ENCODE measurements at regions not wholly inside any gene's neighbourhood (a gene's known extent, or its start where the extent isn't known, plus 50 kb on each side); places are given as distances from the start of the nearest gene placed in this dataset.
A peak's percentile ranks its signal among the peaks of the same experiment; 100 is the strongest.
"Not testable (repeated sequence)": the region's sequence is repeated elsewhere in the genome, so short reads cannot be mapped to it uniquely, and the experiment has no call there.

DNA sequence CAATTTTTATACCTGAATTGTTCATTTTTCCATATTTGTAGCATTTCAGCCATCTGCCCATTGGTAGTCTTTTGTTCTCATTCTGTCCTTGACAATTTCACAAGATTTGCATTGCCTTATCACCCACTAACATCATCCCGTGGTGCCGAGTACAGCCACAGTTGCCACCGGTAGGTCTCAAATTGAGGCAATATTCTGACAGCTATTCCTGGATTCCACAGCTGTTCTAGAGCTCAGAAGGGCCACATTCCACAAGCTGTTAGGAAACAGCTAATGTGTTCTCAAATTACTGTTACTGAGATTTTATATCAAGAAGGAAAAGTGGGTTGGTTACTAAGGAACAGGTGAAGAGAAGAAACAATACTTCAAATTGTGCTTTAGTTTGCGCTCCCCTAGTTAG, 178.8 kb downstream of the RPRM start:
- no peak for DNase-seq

DNA sequence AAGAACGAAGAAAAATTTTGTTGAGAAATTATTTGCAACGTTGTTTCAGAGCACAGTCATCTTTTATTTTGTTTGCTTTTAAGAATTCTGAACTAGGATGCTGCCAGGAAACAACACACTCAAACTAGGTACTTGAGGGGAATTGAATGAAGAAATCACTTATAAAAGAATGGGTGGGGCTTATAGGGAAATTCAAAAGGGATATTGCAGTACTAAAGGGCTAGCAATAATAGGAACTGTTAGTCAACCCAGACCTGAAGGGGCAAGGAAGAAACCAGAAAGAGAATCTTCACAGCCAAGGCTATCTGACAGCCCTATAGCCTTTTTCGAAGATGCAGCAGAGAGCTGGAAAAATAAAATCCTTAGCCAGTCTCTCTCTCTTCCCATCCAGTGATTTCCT, 179.3 kb downstream of the RPRM start:
- DNase-seq: no peak

DNA sequence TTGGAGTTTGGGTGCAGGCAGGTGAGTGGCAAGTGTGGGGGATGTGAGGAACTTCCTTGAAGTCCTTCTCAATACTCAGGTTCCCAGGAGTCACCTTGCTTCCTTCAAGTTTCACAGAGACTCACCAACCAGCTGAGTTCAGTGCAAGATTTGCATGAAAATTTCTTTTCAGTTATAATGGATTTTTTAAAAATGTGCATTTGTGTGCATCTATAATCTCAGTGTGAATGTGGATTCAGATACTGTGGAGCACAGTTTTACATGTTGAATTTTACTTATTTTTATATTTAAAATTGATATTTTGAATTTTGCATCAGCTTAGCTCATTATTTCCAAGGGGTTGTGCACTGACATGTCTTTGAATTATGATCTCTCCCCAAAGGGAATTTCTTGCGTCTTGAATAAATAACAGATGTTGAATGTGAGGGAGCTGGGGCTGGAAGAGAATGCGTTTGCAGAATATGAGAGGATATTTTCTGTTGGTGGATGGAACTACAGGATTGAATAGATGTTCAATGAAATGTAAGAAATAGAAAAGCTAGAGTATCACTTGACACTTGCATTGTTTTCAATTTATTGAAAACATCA, 184.3 kb downstream of the RPRM start:
- DNase-seq: no peak

- no peak for DNase-seq
Measured at GRCh38 chr2:153291718-153292117, 186.8 kb downstream of the RPRM start.

GRCh38 chr2:153287109-153287801, 191.3 kb downstream of the RPRM start:
- DNase-seq: peak; percentile 11

- DNase-seq: no peak
Measured at GRCh38 chr2:153268941-153269461, 209.6 kb downstream of the RPRM start.

DNA sequence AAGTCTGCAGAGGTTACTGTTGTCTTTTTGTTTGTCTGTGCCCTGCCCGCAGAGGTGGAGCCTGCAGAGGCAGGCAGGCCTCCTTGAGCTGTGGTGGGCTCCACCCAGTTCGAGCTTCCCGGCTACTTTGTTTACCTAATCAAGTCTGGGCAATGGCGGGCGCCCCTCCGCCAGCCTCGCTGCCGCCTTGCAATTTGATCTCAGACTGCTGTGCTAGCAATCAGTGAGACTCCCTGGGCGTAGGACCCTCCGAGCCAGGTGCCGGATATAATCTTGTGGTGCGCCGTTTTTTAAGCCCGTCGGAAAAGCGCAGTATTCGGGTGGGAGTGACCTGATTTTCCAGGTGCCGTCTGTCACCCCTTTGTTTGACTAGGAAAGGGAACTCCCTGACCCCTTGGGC, 221.7 kb downstream of the RPRM start:
- DNase-seq: not testable (repeated sequence)

- not testable (repeated sequence) for DNase-seq
Measured at GRCh38 chr2:153246636-153247035, 231.9 kb downstream of the RPRM start.

DNA sequence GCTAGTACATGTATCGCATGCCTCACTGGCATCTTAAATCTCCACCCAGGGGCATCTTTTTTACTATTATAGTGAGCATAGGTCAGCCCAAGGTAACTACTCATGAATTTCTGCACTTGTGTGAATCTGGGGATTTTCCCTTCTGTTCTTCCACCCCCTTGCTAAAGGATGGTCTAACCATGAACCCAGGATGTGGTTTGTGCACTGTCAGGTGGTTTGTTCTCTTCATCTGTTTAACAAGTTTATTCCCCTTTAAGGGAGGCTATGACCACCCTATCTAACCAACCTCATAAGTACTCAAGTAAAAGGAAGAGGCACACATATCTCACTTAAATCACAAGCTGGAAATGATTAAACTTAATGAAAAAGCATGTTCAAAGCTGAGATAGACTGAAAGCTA, 243.0 kb downstream of the RPRM start:
- DNase-seq: peak; percentile 6

DNA sequence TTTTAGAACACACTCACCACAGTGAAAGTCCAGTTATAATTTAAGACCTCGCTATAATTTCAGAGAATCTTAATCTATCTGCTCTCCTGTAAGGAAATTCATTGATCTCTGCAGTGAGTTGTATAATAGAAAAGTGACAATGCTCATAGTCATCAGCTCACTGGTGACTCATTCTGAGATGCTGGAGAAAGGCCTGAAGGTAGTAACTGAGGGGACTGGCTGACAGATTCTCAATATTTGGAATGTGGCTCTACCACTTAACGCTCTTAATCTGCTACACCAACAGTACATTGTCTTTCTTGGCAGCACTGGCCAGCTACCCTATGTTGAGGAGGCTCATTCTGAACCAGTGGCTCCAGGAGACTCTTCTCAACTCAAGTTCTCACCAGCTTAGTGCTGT, 246.1 kb downstream of the RPRM start:
- DNase-seq: no peak

GRCh38 chr2:153230977-153231376, 247.6 kb downstream of the RPRM start:
- DNase-seq: no peak

DNA sequence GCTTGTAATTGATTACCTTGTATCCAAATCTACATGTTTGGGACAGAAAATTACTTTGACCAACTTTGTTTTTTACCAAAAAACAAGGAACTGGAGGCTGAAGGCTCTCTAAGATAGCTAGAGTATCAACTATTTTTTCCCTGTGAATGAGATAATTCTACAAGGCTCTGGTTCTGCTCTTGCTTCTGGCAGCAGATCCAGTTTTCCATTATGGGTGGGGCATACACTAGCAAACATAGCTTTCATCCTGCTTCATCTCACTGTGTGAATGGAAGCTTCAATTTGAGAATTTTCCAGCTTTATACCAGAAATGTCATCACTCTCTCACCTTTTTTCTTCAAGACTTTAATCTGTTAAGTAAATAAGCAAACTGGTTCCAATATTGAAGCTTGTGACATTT, 249.7 kb downstream of the RPRM start:
- no peak for DNase-seq

DNA sequence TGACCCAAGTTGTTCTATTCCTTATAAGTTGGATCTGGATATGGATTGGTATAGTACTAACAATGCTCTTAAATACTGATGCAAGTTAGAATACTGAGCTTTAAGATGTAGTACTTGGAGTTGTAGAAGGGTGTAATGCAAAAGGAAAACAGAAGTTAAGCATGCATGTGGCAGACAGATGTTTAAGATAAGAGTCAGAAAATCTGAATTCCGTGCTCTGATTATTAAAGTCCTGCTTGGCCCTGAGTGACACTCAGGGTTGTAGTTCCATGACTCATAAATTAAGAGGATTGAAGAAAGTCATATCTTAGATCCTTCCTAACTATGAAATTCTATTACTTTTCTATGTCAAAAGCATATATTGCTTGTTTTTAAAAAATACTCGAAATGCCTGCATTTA, 250.6 kb downstream of the RPRM start:
- DNase-seq: no peak

GRCh38 chr2:153222231-153223165, 256.1 kb downstream of the RPRM start:
- DNase-seq: no peak

DNA sequence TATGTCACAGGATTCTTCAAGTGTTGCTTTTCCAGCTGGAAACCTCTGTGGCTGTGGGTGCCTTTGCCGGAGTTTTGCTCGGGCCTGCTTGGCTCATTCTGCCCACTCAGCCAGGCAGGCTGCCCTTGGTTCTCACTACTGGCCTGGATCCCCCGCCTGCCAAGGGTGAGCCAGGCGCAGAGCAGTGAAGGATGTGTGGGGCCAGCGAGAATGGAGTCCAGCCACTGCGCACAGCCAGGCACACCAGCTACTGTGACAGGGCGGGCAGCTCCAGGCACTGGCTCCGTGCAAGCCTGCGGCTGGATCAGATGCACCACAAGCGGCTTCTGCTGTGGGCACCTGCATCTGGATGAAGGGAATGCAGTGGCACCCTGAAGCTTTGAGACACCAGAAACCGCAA, 257.1 kb downstream of the RPRM start:
- no peak for DNase-seq

- DNase-seq: no peak
Measured at GRCh38 chr2:153221087-153221486, 257.5 kb downstream of the RPRM start.

DNA sequence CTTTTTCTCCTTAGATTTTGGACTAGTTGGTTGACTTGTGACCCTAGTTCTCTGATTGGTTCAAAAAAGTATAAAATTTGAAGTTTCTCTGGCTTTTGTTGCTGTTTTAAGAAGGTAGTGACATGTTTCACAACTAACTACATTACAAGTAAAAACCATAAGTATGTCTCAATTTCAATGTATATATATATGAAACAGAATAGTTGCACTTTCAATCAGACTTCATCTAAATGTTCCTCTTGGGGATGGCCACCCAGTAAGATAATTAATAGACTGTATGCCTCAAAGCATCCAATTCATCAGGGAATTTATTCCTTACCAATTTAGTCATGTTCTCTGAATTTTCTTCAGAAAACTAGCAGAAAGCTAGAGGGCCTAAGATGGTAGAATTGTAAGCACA, 259.7 kb downstream of the RPRM start:
- DNase-seq: no peak

DNA sequence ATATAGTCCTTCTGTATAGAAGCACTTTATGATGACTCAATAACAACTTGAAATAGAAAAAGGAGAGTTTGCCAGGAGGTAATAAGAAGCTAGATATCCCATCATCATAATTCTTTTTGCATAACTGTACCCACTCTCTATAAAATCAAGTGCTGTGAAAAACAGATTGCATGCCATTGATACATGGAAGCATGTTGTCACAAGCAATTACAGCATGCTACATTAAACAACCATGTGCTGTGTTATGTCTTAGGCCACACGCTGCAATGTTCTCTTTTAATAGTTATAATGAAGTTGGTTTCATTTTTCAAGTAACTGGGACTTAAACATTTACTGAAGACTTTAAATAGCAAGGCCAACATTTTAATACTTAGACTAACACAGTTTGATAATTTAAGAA, 264.2 kb downstream of the RPRM start:
- DNase-seq: no peak

GRCh38 chr2:153213022-153213421, 265.5 kb downstream of the RPRM start:
- DNase-seq: no peak

GRCh38 chr2:153197402-153198386, 280.9 kb downstream of the RPRM start:
- DNase-seq: no peak

DNA sequence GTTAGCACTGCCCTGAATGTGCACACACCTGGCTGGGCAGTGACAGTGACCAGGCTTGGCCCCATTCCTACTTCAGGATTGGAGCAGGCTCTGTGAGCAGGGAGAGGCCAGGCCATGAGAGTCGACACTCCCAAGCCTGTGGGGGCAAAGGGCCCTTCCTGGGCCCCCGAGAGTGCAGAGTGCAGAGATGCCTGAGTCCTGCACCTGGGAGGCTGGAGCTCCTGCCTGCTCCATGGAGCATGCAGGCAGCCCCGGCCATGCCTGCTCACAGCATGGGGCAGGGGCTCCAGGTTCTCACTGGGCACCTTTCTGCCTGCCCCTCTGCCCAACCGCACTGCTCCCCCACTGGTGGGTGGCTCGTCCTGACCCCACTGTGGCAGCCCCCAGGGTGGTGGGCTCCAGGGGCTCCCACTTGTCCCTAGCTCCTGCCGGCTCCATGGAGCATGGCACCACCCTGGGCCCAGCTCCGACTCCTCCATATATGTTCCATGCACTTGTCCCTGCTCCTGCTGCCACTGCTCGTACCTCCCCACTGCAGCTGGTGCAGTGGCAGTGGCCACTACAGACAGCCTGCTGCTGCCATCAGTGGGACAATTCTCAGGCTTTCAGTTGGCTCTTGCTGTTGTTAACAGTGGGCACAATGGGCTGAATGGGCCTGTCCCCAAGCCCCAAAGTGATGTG, 282.0 kb downstream of the RPRM start:
- no peak for DNase-seq

GRCh38 chr2:153195342-153195741, 283.2 kb downstream of the RPRM start:
- DNase-seq: no peak
